GM12864 (cell line): ENCODE measurements at regions not wholly inside any gene's neighbourhood (a gene's known extent, or its start where the extent isn't known, plus 50 kb on each side); places are given as distances from the start of the nearest gene placed in this dataset.
"Not testable (repeated sequence)": the region's sequence is repeated elsewhere in the genome, so short reads cannot be mapped to it uniquely, and the experiment has no call there.

Experiments
- DNase-seq: peaks from one replicate; pipeline ENCODE4 v3.0.0-alpha.2; 2011; ENCODE audit warnings: low read depth
- H3K4me3 ChIP-seq: 2 replicates; pipeline ENCODE4 v1.5.1; 2011; ENCODE audit warnings: mild to moderate bottlenecking, low read depth, low read length, control low read depth
- CTCF ChIP-seq: IDR thresholded peaks from 2 replicates; pipeline ENCODE4 v1.5.1; 2011; ENCODE audit warnings: low read depth, mild to moderate bottlenecking, moderate library complexity, low read length, control low read depth, inconsistent platforms; ENCODE audit errors: missing control alignments

DNA sequence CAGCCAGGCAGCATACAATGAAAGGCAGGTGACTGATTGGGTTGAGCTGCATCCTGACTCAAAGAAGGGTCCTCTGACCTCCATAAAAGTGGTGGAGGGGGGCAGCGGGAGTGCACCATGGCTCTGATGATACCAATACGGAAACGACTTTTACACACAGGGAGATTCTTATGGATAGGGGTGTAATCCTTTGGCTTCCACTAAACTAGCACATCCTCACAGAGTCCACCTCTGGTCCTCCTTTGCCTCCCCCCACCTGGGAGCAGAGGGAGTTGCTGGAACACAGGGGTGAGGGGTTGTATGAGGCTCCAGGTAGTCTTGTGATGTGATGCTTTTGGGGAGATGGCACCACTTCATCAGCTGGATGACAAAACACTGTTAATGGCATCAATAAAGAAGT lies 361.0 kb downstream of the BARHL2 start:
- no peak for DNase-seq
- no peak for TF ChIP-seq CTCF
- H3K4me3 ChIP-seq = no peak overlapping the region

DNA sequence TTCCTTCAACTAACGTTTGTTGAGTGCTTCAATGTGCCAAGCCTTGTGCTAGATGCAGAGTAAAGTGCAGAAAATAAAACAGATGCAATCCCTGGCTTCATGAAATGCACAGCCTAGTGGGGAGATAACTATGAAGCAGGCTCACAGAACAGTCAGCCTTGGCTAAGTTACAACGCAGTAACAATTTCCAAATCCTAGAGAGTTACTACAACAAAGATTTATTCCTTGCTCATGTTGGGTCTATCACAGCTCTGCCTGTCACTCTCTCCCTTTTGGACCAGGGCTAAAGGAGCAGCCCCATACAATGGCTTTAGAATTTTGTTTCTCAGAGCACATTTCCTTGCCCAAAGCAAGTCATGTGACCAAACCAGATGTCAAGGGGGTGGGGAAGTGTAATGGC lies 359.8 kb downstream of the ZNF326 start:
- no peak for TF ChIP-seq CTCF
- DNase-seq = no peak
- H3K4me3 ChIP-seq = no peak overlapping the region

DNA sequence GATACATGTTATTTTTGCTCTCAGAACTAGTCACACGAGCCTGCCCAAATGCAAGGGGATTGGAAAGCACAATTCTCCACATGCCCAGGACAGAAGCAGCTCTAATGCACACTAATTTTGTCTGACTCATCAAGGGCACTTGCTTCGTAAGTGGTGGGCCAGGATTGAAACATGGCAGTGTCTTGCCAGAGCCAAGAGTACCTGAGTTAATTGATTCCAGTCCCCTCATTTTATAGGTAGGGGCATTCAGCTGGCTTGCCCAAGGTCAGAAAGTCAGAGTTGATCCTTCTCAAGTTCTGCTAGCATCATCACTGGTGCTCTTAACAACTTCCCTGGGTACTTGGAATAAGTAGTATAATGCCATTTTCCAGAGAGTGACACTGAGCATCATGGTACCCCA lies 356.1 kb downstream of the ZNF326 start:
- DNase-seq = no peak
- no peak for TF ChIP-seq CTCF
- no peak overlapping the region for H3K4me3 ChIP-seq

DNA sequence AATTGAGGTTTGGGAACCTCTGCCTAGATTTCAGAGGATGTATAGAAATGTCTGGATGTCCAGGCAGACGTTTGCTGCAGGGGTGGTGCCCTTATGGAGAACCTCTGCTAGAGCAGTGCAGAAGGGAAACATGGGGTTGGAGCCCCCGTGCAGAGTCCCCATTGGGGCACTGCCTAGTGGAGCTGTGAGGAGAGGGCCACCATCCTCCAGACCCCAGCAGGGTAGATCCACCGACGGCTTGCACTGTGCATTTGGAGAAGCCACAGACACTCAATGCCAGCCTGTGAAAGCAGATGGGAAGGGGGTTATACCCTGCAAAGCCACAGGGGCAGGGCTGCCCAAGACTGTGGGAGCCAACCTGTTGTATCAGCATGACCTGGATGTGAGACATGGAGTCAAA lies 354.6 kb downstream of the ZNF326 start:
- no peak overlapping the region for H3K4me3 ChIP-seq
- TF ChIP-seq CTCF = no peak
- DNase-seq = no peak

DNA sequence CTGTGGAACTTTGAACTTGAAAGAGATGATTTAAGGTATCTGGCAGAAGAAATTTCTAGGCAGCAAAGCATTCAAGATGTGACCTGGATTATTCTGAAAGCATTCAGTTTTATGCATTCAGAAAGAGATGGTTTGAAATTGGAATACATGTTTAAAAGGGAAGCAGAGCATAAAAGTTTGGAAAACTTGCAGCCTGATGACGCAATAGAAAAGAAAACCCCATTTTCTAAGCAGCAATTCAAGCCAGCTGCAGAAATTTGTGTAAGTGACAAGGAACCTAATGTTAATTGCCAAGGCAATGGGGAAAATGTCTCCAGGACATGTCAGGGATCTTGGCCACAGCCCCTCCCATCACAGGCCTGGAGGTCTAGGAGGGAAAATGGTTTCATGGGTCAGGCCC lies 354.0 kb downstream of the ZNF326 start:
- TF ChIP-seq CTCF = no peak

GRCh38 chr1:90348459-90348858 lies 353.5 kb downstream of the ZNF326 start:
- not testable (repeated sequence) for DNase-seq, H3K4me3 ChIP-seq

More for the DNA sequence above, 354.0 kb downstream of the ZNF326 start:
- no peak overlapping the region for H3K4me3 ChIP-seq
- no peak for DNase-seq

DNA sequence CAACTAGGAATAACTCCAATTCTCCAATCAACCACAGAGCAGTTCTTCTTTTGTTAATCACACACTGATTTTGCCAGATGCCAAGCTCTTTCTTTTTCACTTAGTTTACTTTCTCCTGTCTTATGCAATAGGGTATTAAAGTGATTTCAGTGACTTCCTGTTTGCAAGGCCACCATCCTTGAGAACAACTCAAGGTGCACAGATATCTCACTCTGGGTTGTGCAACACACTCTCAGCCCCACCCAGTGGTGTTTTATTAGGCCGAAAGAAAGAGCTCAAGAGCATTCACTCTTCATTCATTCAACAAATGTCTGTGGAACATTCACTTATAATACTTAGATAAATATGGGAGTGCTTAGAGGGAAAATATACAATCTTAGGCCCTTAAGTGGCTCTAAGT lies 352.5 kb downstream of the ZNF326 start:
- TF ChIP-seq CTCF = no peak
- DNase-seq = no peak
- H3K4me3 ChIP-seq = no peak overlapping the region

GRCh38 chr1:90346757-90347156 lies 351.8 kb downstream of the ZNF326 start:
- H3K4me3 ChIP-seq = no peak overlapping the region
- no peak for TF ChIP-seq CTCF
- no peak for DNase-seq
